GM12878 (cell line): ENCODE measurements at regions not wholly inside any gene's neighbourhood (a gene's known extent, or its start where the extent isn't known, plus 50 kb on each side); places are given as distances from the start of the nearest gene placed in this dataset.

Source experiments
- HDAC2 ChIP-seq: fragments of 200-600 bp; sonication (generic); IDR thresholded peaks from 2 replicates; pipeline ENCODE4 v1.6.1; 2017
- NFXL1 ChIP-seq: fragments of 450-650 bp; IDR thresholded peaks from 2 replicates; pipeline ENCODE4 v1.6.1; 2017; ENCODE audit warnings: antibody characterized with exemption, mild to moderate bottlenecking, borderline replicate concordance
- PAX8 ChIP-seq: fragments of 450-650 bp; IDR thresholded peaks from 2 replicates; pipeline ENCODE4 v1.6.1; 2017; ENCODE audit warnings: mild to moderate bottlenecking, moderate library complexity
- POLR2A ChIP-seq: IDR thresholded peaks from 2 replicates; pipeline ENCODE4 v1.6.1; 2011; ENCODE audit warnings: low read depth, mild to moderate bottlenecking, low read length
- POLR2AphosphoS5 ChIP-seq: IDR thresholded peaks from 2 replicates; pipeline ENCODE4 v1.6.1; 2011; ENCODE audit warnings: mild to moderate bottlenecking, low read length, inconsistent platforms
- TBL1XR1 ChIP-seq: IDR thresholded peaks from 2 replicates; pipeline ENCODE4 v1.6.1; 2012; ENCODE audit warnings: low read depth, low read length, improper control_type of control experiment
- TF ChIP-seq, protein P1 (sequence below), 3 experiments: IDR thresholded peaks in 2 of 3; conservative IDR thresholded peaks in 1 of 3; 2 replicates each; pipeline ENCODE4 v1.5.1; 2011; ENCODE audit warnings: low read depth in 3 of 3, low read length in 3 of 3, mild to moderate bottlenecking in 3 of 3, control low read depth in 2 of 3, moderate library complexity in 2 of 3, inconsistent platforms in 1 of 3, mixed read lengths in 1 of 3; ENCODE audit not compliant: control insufficient read depth in 2 of 3, insufficient read depth in 1 of 3; ENCODE audit errors: extremely low read depth in 1 of 3
- TF ChIP-seq, protein P2 (sequence below): IDR thresholded peaks from 2 replicates; pipeline ENCODE4 v1.6.1; 2011; ENCODE audit warnings: low read depth, mild to moderate bottlenecking, low read length, moderate library complexity, borderline replicate concordance; ENCODE audit errors: extremely low read depth
- TF ChIP-seq, protein P3 (sequence below): fragments of 450-650 bp; IDR thresholded peaks from 2 replicates; pipeline ENCODE4 v1.6.1; 2016; ENCODE audit warnings: mild to moderate bottlenecking, moderate library complexity, borderline replicate concordance
- TF ChIP-seq, protein P4 (sequence below): fragments of 450-650 bp; formaldehyde crosslinking; IDR thresholded peaks from 2 replicates; pipeline ENCODE4 v1.5.0; 2022; ENCODE audit warnings: mild to moderate bottlenecking, missing genetic modification characterization

DNA sequence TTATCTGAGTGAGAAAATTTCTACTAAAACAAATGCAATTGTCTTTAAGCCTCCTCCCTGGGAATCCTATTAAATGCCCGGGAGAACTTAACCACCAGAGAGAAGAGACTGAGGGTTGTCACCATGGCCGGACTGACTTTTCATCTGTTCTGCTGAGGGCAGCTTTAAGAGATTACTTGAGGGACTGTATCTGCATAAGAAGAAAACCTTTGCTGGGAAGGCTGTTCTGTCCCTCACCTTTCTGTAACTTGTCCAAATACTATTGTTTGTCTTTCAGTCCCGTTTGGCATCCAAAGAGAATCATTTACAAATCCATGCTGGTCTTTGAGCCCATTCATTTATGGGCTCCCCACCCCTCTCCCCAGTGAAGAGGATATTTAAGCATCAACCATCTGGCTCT lies 306.3 kb upstream of the FLRT2 start:
- TF ChIP-seq POLR2A (no peak), NFXL1 (no peak), TBL1XR1 (no peak), HDAC2 (no peak), PAX8 (no peak), POLR2AphosphoS5 (no peak)
- TF ChIP-seq, protein P1, sequence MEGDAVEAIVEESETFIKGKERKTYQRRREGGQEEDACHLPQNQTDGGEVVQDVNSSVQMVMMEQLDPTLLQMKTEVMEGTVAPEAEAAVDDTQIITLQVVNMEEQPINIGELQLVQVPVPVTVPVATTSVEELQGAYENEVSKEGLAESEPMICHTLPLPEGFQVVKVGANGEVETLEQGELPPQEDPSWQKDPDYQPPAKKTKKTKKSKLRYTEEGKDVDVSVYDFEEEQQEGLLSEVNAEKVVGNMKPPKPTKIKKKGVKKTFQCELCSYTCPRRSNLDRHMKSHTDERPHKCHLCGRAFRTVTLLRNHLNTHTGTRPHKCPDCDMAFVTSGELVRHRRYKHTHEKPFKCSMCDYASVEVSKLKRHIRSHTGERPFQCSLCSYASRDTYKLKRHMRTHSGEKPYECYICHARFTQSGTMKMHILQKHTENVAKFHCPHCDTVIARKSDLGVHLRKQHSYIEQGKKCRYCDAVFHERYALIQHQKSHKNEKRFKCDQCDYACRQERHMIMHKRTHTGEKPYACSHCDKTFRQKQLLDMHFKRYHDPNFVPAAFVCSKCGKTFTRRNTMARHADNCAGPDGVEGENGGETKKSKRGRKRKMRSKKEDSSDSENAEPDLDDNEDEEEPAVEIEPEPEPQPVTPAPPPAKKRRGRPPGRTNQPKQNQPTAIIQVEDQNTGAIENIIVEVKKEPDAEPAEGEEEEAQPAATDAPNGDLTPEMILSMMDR (IDR thresholded peaks at IDR 0.05 in 2 of 3, conservative IDR thresholded peaks at IDR 0.05 in 1 of 3; ENCODE audit: control insufficient read depth in 2 of 3, extremely low read depth in 1 of 3, insufficient read depth in 1 of 3, low read depth in 3 of 3, low read length in 3 of 3): no peak
- TF ChIP-seq, protein P2, sequence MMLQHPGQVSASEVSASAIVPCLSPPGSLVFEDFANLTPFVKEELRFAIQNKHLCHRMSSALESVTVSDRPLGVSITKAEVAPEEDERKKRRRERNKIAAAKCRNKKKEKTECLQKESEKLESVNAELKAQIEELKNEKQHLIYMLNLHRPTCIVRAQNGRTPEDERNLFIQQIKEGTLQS: no peak
- TF ChIP-seq, protein P3, sequence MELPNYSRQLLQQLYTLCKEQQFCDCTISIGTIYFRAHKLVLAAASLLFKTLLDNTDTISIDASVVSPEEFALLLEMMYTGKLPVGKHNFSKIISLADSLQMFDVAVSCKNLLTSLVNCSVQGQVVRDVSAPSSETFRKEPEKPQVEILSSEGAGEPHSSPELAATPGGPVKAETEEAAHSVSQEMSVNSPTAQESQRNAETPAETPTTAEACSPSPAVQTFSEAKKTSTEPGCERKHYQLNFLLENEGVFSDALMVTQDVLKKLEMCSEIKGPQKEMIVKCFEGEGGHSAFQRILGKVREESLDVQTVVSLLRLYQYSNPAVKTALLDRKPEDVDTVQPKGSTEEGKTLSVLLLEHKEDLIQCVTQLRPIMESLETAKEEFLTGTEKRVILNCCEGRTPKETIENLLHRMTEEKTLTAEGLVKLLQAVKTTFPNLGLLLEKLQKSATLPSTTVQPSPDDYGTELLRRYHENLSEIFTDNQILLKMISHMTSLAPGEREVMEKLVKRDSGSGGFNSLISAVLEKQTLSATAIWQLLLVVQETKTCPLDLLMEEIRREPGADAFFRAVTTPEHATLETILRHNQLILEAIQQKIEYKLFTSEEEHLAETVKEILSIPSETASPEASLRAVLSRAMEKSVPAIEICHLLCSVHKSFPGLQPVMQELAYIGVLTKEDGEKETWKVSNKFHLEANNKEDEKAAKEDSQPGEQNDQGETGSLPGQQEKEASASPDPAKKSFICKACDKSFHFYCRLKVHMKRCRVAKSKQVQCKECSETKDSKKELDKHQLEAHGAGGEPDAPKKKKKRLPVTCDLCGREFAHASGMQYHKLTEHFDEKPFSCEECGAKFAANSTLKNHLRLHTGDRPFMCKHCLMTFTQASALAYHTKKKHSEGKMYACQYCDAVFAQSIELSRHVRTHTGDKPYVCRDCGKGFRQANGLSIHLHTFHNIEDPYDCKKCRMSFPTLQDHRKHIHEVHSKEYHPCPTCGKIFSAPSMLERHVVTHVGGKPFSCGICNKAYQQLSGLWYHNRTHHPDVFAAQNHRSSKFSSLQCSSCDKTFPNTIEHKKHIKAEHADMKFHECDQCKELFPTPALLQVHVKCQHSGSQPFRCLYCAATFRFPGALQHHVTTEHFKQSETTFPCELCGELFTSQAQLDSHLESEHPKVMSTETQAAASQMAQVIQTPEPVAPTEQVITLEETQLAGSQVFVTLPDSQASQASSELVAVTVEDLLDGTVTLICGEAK: no peak
- TF ChIP-seq, protein P4, sequence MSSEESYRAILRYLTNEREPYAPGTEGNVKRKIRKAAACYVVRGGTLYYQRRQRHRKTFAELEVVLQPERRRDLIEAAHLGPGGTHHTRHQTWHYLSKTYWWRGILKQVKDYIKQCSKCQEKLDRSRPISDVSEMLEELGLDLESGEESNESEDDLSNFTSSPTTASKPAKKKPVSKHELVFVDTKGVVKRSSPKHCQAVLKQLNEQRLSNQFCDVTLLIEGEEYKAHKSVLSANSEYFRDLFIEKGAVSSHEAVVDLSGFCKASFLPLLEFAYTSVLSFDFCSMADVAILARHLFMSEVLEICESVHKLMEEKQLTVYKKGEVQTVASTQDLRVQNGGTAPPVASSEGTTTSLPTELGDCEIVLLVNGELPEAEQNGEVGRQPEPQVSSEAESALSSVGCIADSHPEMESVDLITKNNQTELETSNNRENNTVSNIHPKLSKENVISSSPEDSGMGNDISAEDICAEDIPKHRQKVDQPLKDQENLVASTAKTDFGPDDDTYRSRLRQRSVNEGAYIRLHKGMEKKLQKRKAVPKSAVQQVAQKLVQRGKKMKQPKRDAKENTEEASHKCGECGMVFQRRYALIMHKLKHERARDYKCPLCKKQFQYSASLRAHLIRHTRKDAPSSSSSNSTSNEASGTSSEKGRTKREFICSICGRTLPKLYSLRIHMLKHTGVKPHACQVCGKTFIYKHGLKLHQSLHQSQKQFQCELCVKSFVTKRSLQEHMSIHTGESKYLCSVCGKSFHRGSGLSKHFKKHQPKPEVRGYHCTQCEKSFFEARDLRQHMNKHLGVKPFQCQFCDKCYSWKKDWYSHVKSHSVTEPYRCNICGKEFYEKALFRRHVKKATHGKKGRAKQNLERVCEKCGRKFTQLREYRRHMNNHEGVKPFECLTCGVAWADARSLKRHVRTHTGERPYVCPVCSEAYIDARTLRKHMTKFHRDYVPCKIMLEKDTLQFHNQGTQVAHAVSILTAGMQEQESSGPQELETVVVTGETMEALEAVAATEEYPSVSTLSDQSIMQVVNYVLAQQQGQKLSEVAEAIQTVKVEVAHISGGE: no peak
